MM.1S (cell line): ENCODE measurements at regions not wholly inside any gene's neighbourhood (a gene's known extent, or its start where the extent isn't known, plus 50 kb on each side); places are given as distances from the start of the nearest gene placed in this dataset.

ENCODE experiments used
- DNase-seq: peaks from one replicate; pipeline ENCODE4 v3.0.0-alpha.2; 2015
- H2AFZ ChIP-seq: fragments of 300-600 bp; sonication (generic); 2 replicates; pipeline ENCODE4 v1.6.0; 2016; ENCODE audit warnings: antibody characterized with exemption, low read length
- H3F3A ChIP-seq: fragments of 300-600 bp; sonication (generic); 2 replicates; pipeline ENCODE4 v1.6.1; 2016; ENCODE audit warnings: mild to moderate bottlenecking, antibody characterized with exemption, low read length, moderate library complexity, mixed read lengths; ENCODE audit not compliant: insufficient read depth
- H3K27ac ChIP-seq: fragments of 300-600 bp; sonication (generic); 2 replicates; pipeline ENCODE4 v1.5.1; 2016; ENCODE audit warnings: mild to moderate bottlenecking, low read length
- H3K27me3 ChIP-seq: fragments of 300-600 bp; sonication (generic); replicated peaks from 2 replicates; pipeline ENCODE4 v1.6.0; 2016; ENCODE audit warnings: low read length; ENCODE audit not compliant: insufficient read depth
- H3K36me3 ChIP-seq: fragments of 300-600 bp; sonication (generic); replicated peaks from 2 replicates; pipeline ENCODE4 v1.6.1; 2016; ENCODE audit warnings: mild to moderate bottlenecking, low read length, mixed read lengths; ENCODE audit not compliant: insufficient read depth
- H3K4me1 ChIP-seq: fragments of 300-600 bp; sonication (generic); 2 replicates; pipeline ENCODE4 v1.6.1; 2016; ENCODE audit warnings: low read length, mixed read lengths
- H3K4me2 ChIP-seq: fragments of 300-600 bp; sonication (generic); 2 replicates; pipeline ENCODE4 v1.6.0; 2016; ENCODE audit warnings: low read depth, low read length
- H3K4me3 ChIP-seq: fragments of 300-600 bp; sonication (generic); 2 replicates; pipeline ENCODE4 v1.5.1; 2016; ENCODE audit warnings: low read length, mixed read lengths
- H3K79me2 ChIP-seq: fragments of 300-600 bp; sonication (generic); 2 replicates; pipeline ENCODE4 v1.6.1; 2016; ENCODE audit warnings: mixed run types, low read length, mixed read lengths
- H3K9ac ChIP-seq: fragments of 300-600 bp; sonication (generic); 2 replicates; pipeline ENCODE4 v1.6.1; 2016; ENCODE audit warnings: low read length, mixed read lengths
- H3K9me2 ChIP-seq: fragments of 300-600 bp; sonication (generic); replicated peaks from 2 replicates; pipeline ENCODE4 v1.6.1; 2016; ENCODE audit warnings: mild to moderate bottlenecking, low read length, mixed read lengths; ENCODE audit not compliant: insufficient read depth
- H3K9me3 ChIP-seq: fragments of 300-600 bp; sonication (generic); replicated peaks from 2 replicates; pipeline ENCODE4 v1.6.1; 2016; ENCODE audit warnings: mild to moderate bottlenecking, low read length, mixed read lengths; ENCODE audit not compliant: insufficient read depth
- H4K20me1 ChIP-seq: fragments of 300-600 bp; sonication (generic); 2 replicates; pipeline ENCODE4 v1.6.1; 2016; ENCODE audit warnings: mild to moderate bottlenecking, low read length, moderate library complexity, mixed read lengths; ENCODE audit not compliant: insufficient read depth
- EZH2 ChIP-seq: fragments of 300-600 bp; sonication (generic); optimal IDR thresholded peaks from 2 replicates; pipeline ENCODE3; 2017; ENCODE audit warnings: low read depth, mild to moderate bottlenecking, antibody characterized with exemption, low read length, mixed read lengths
- EZH2phosphoT487 ChIP-seq: fragments of 300-600 bp; sonication (generic); IDR thresholded peaks from 2 replicates; pipeline ENCODE4 v1.6.1; 2018; ENCODE audit warnings: antibody characterized with exemption, low read length
- TF ChIP-seq, protein P1 (sequence below): fragments of 300-600 bp; sonication (generic); IDR thresholded peaks from 2 replicates; pipeline ENCODE4 v1.5.1; 2016; ENCODE audit warnings: antibody characterized with exemption, low read length, mixed read lengths

DNA sequence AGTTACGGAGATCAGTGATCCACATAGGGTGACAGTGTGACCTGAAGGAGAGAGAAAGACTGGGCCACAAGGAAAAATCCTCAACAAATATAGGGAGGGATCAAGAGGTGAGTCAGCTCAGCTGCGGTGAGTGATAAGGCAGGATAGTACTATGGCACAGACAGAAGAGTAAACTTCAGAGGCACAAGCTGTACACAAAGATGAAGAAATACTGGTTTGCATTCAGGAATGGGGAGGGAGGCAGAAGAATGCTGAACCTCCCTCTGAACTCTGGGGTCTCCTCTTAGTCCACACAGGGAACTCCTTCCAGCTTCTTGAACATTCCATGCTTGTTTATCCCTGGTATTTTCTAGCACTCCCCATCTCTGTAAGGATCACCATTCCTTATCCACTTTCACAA lies 162.7 kb downstream of the BARX2 start:
- Histone ChIP-seq H3K27me3 (no peaks in the 10 kb centered on the region), H3K4me1 (no peaks in the 10 kb centered on the region), H3K9me3 (no peaks in the 10 kb centered on the region), H3K4me2 (no peak overlapping the region), H3K9ac (no peak overlapping the region), H3K9me2 (no peaks in the 10 kb centered on the region), H3K36me3 (no peaks in the 10 kb centered on the region), H3F3A (no peaks in the 10 kb centered on the region), H3K79me2 (no peaks in the 10 kb centered on the region), H2AFZ (no peak overlapping the region), H4K20me1 (no peaks in the 10 kb centered on the region), H3K4me3 (no peak overlapping the region), H3K27ac (no peak overlapping the region)
- TF ChIP-seq EZH2 = no peak
- TF ChIP-seq, protein P1, sequence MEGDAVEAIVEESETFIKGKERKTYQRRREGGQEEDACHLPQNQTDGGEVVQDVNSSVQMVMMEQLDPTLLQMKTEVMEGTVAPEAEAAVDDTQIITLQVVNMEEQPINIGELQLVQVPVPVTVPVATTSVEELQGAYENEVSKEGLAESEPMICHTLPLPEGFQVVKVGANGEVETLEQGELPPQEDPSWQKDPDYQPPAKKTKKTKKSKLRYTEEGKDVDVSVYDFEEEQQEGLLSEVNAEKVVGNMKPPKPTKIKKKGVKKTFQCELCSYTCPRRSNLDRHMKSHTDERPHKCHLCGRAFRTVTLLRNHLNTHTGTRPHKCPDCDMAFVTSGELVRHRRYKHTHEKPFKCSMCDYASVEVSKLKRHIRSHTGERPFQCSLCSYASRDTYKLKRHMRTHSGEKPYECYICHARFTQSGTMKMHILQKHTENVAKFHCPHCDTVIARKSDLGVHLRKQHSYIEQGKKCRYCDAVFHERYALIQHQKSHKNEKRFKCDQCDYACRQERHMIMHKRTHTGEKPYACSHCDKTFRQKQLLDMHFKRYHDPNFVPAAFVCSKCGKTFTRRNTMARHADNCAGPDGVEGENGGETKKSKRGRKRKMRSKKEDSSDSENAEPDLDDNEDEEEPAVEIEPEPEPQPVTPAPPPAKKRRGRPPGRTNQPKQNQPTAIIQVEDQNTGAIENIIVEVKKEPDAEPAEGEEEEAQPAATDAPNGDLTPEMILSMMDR = no peak
- TF ChIP-seq EZH2phosphoT487 = no peak
- DNase-seq = no peak

DNA sequence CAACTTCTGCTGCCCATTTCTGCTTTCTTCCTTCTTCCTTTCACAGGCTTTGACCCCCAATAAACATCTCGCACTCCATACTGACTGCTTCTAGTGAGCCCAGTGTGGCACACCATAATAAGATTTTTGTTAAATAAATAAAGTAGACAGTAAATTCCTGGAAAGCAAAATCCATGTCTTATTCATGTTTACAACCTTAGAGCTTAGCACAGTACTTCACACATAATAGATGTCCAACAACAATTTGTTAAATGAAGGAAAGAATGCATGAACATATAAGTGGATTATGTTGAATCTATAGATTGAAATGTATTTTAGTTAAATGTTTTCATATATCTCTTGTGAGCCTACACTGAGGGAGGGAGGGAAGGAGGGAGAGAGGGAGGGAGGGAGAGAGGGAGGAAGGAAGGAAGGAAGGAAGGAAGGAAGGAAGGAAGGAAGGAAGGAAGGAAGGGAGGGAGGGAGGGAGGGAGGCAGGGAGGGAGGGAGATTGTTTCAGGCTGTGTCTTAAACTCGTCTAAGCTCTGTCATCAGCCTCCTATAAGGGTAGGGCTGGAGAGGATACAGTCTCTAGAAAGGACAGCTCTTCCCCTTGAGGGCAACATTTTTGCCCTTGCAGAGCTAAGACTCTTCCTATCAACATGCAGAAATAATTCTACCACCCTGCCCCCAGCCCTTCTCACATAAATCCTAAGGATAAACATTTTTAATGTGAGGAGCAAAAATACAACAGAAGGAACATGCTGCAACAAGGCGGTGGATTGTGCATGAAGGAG lies 168.1 kb downstream of the BARX2 start:
- Histone ChIP-seq H3K4me3 (no peak overlapping the region), H3K9me2 (no peaks in the 10 kb centered on the region), H3K9ac (no peak overlapping the region), H4K20me1 (no peaks in the 10 kb centered on the region), H3K27me3 (no peaks in the 10 kb centered on the region), H2AFZ (no peak overlapping the region), H3K9me3 (no peaks in the 10 kb centered on the region), H3K36me3 (no peaks in the 10 kb centered on the region), H3K79me2 (no peaks in the 10 kb centered on the region), H3K4me1 (no peaks in the 10 kb centered on the region), H3K4me2 (no peak overlapping the region), H3F3A (no peaks in the 10 kb centered on the region), H3K27ac (no peak overlapping the region)
- no peak for DNase-seq
- TF ChIP-seq EZH2phosphoT487 = no peak
- TF ChIP-seq, protein P1 = no peak
- no peak for TF ChIP-seq EZH2

DNA sequence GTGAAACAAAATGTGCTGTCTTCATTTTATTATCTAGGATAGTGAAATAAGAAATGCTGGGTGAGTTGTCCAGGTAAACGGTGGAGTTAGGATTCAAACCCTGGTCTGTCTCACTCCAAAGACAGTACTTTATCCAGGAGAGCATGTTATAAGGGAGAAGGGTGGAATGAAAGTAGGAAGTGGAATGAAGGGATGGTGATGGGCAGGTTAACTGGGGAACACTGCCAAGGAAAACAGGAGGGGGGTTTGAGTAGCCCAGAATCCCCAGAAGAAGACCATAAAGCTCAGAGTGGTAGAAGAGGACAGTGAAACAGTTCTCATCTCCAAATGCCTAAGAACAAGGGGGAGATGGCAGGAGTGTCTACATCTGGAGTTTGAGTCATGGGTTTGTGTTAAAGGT lies 169.0 kb downstream of the BARX2 start:
- TF ChIP-seq, protein P1 = no peak
- TF ChIP-seq EZH2phosphoT487 (no peak), EZH2 (no peak)
- H3K4me3 ChIP-seq = no peak overlapping the region
- no peaks in the 10 kb centered on the region for H3K36me3 ChIP-seq
- H4K20me1 ChIP-seq = no peaks in the 10 kb centered on the region
- no peak overlapping the region for H3K27ac ChIP-seq
- no peaks in the 10 kb centered on the region for H3K9me3 ChIP-seq
- no peak for DNase-seq
- H3K79me2 ChIP-seq = no peaks in the 10 kb centered on the region
- H3F3A ChIP-seq = no peaks in the 10 kb centered on the region
- no peak overlapping the region for H3K9ac ChIP-seq
- H2AFZ ChIP-seq = no peak overlapping the region
- H3K27me3 ChIP-seq = no peaks in the 10 kb centered on the region
- no peaks in the 10 kb centered on the region for H3K9me2 ChIP-seq
- H3K4me2 ChIP-seq = no peak overlapping the region
- H3K4me1 ChIP-seq = no peaks in the 10 kb centered on the region
